Ammon's horn (tissue), 1 donor: ENCODE measurements at regions not wholly inside any gene's neighbourhood (a gene's known extent, or its start where the extent isn't known, plus 50 kb on each side); places are given as distances from the start of the nearest gene placed in this dataset.

ENCODE experiments used
- DNase-seq: peaks from one replicate; pipeline ENCODE4 v3.0.0-alpha.2; 2016; ENCODE audit warnings: low spot score

GRCh38 chr18:6650747-6651146, 78.8 kb upstream of the ARHGAP28 start:
- no peak for DNase-seq

- DNase-seq = no peak
Observed at GRCh38 chr18:6652098-6652497, 77.4 kb upstream of the ARHGAP28 start.

DNA sequence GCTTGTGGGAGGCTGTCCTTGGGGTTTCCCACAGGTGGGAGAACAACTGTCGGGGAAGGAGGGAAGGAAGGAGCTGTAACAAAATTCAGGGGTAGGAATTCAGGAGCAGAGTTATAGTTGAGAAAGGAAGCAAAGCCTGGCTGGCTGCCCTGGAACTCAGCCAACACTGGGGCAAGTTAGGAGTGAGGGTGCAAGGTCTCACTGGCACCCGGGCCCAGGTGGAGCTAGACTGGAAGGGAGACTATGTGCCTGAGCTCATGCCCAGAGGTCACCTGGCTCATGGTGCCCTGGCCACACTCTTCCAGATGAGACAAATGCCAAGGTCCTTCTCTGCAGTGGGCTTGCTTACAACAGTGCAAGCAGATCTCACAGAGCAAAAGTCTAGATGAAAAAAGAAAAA, 75.6 kb upstream of the ARHGAP28 start:
- DNase-seq = no peak

- no peak for DNase-seq
Observed at GRCh38 chr18:6659963-6660725, 69.4 kb upstream of the ARHGAP28 start.

- no peak for DNase-seq
Observed at GRCh38 chr18:6661692-6662415, 67.7 kb upstream of the ARHGAP28 start.

DNA sequence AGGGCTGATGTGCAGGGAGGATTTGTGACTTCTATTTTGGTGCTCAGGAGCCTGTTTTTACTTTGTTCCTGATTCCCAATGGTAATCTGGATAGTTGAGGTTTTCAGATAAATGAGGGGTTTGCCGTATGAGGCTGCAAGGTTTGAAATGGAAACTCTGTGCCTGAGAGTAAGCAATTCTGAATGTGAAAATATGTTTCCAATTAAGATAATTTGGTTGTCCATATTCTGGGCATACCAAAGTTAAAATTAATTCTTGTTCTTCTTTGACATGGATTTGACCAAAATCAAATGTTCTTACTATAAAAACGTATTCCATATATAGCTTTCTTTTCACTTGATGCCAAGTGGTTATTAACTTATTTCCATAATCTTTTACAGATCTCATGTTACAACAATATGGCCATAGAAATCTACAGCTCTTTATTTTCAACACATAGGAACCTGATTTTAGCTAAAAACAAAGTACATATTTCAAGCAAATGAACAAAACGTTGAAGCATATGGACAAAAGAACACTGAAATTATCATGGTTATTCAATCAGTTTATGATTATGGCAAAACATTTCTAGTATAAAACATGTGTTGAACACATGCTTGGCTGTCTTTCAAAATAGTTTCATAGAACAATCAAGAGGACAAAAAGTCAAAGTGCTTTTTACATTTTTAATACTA, 63.4 kb upstream of the ARHGAP28 start:
- DNase-seq = no peak

GRCh38 chr18:6668836-6669235, 60.7 kb upstream of the ARHGAP28 start:
- no peak for DNase-seq

DNA sequence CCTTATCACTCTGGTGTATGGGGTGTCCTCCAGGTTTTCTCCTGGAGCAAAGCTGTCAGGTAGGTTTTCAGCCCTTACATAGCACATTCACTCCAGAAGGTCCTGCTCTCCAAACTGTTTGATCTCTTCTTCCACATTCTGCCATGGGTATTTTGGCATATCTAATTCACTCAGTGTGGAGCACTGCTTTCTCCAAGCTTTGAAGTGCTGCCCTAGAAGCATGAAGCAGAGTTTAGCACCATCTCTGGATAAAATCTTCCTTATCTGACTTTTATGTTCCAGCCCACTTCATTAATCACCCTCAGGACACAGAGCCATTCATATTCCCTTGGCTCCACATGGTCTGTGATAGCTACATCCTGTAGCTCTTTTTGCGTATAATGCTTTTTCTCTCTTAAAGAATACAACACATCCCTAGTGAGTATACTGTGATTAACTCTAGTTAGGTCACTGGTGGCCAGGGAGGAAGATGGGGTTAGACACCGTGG, 56.7 kb upstream of the ARHGAP28 start:
- no peak for DNase-seq

- no peak for DNase-seq
Observed at GRCh38 chr18:6677086-6677485, 52.4 kb upstream of the ARHGAP28 start.

DNA sequence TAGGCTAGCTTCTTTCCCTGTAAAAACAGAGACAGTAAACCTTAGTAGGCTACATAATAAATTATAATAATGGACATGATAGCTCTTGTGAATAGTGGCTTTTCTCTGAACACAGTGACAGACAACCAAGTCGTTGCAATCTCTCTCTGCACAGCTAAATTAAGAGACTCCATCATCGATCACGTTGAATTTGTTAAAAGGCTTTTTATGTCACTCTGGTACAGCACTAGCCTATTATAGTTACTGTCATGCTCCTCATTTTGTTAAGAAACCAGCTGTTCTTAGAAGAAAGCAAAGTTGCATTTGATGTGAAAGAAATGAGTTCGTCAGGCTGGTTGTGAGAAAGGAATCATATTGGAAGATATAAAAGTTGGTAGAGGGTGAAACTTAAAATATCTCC, 50.3 kb upstream of the ARHGAP28 start:
- no peak for DNase-seq
